Spleen (tissue), 11 donors: ENCODE measurements at regions not wholly inside any gene's neighbourhood (a gene's known extent, or its start where the extent isn't known, plus 50 kb on each side); places are given as distances from the start of the nearest gene placed in this dataset.

ENCODE experiments used
- DNase-seq: peaks from one replicate; pipeline ENCODE4 v3.0.0-alpha.2; 2020
- H3K27ac ChIP-seq, 8 donors: fragments of 200-600 bp; sonication (generic) in 7 of 8; 1 replicate in 4 of 8; 2 replicates in 4 of 8; pipeline versions ENCODE4 v1.5.0 to v1.8.0; 2016 to 2021; ENCODE audit warnings: inconsistent platforms in 4 of 8, mild to moderate bottlenecking in 4 of 8, moderate library complexity in 1 of 8
- H3K27me3 ChIP-seq, 7 donors: fragments of 200-600 bp; sonication (generic) in 6 of 7; replicated peaks in 1 of 7; 1 replicate in 4 of 7; 2 replicates in 3 of 7; pipeline versions ENCODE4 v1.5.0 to v1.8.0; 2016 to 2021; ENCODE audit warnings: inconsistent platforms in 3 of 7, mild to moderate bottlenecking in 1 of 7
- H3K36me3 ChIP-seq, 6 donors: fragments of 200-600 bp; sonication (generic) in 5 of 6; 1 replicate in 4 of 6; 2 replicates in 2 of 6; pipeline versions ENCODE4 v1.5.0 to v1.8.0; 2016 to 2021; ENCODE audit warnings: inconsistent platforms in 2 of 6
- H3K4me1 ChIP-seq, 6 donors: fragments of 200-600 bp; sonication (generic) in 5 of 6; 1 replicate in 3 of 6; 2 replicates in 3 of 6; pipeline versions ENCODE4 v1.5.0 to v1.8.0; 2016 to 2021; ENCODE audit warnings: inconsistent platforms in 3 of 6
- H3K4me3 ChIP-seq, 8 donors: fragments of 200-600 bp; sonication (generic) in 7 of 8; 1 replicate in 4 of 8; 2 replicates in 4 of 8; pipeline versions ENCODE4 v1.5.0 to v1.8.0; 2016 to 2021; ENCODE audit warnings: inconsistent platforms in 4 of 8, mild to moderate bottlenecking in 4 of 8, moderate library complexity in 2 of 8
- H3K9me3 ChIP-seq, 8 donors: fragments of 200-600 bp; sonication (generic) in 7 of 8; 1 replicate in 4 of 8; 2 replicates in 4 of 8; pipeline versions ENCODE4 v1.5.0 to v1.8.0; 2016 to 2021; ENCODE audit warnings: inconsistent platforms in 4 of 8
- CTCF ChIP-seq, 11 experiments: fragments of 200-600 bp in 7 of 11; fragments of 450-650 bp in 4 of 11; sonication (generic) in 4 of 11; IDR thresholded peaks in 8 of 11; conservative IDR thresholded peaks in 3 of 11; 1 replicate in 7 of 11; 2 replicates in 4 of 11; pipeline versions ENCODE4 v1.4.0 to v1.8.0; 2016 to 2021; ENCODE audit warnings: antibody characterized with exemption in 11 of 11, inconsistent platforms in 4 of 11, mild to moderate bottlenecking in 1 of 11
- POLR2A ChIP-seq, 3 donors: fragments of 450-650 bp; IDR thresholded peaks; one replicate each; pipeline ENCODE4 v1.5.1; 2017; ENCODE audit warnings: antibody characterized with exemption in 3 of 3, mild to moderate bottlenecking in 1 of 3
- POLR2AphosphoS5 ChIP-seq, 3 donors: sonication (generic); formaldehyde crosslinking; IDR thresholded peaks; one replicate each; pipeline ENCODE4 v1.5.1; 2017; ENCODE audit warnings: antibody characterized with exemption in 3 of 3
- WGBS, 5 donors: extraction: QIAGEN DNeasy Blood & Tissue Kit in 3 of 5; methylation state at CpG; one replicate each; pipeline versions ENCODE4 v1.1.5 to v1.1.7; 2013 to 2018; 5-methylcytosine and 5-hydroxymethylcytosine counted together
- intact Hi-C: fragments of 100-400 bp; cut with DNase I; formaldehyde crosslinking; loops from one replicate; pipeline ENCODE4 v1.15.0; 2023; ENCODE audit warnings: low total_unique reads
- donor health status: healthy with polysubstance abuse.
- donor health status: DM: no; HTN: no; CAD: no; lungs with moderate emphysema.
- donor health status: DM: no; HTN: no; CAD: no.
- donor health status: Bipolar disorder and iron deficiency.
- donor health status: healthy.
- donor health status: DM: no; HTN: no; CAD: no.
- donor health status: DM: yes; HTN: yes; CAD: no.

- TF ChIP-seq POLR2AphosphoS5 (IDR thresholded peaks at IDR 0.05) (no peak), POLR2A (IDR thresholded peaks at IDR 0.05) (no peak), CTCF (IDR thresholded peaks at IDR 0.05 in 8 of 11, conservative IDR thresholded peaks at IDR 0.05 in 3 of 11) (no peak)
- H3K4me1 ChIP-seq, result no peaks in the 10 kb centered on the region
- no peaks in the 10 kb centered on the region for H3K27me3 ChIP-seq
- no peak overlapping the region for H3K27ac ChIP-seq
- H3K9me3 ChIP-seq, result peaks cover 0 to 20% (median 7%) of the 10 kb centered on the region in 8 donors
- H3K4me3 ChIP-seq, result no peak overlapping the region
- no peaks in the 10 kb centered on the region for H3K36me3 ChIP-seq
- DNase-seq, result no peak
- 57 to 83% (median 71%) methylated on average over 2 of the region's 2 CpGs for WGBS, 5 donors
- intact Hi-C loops, result no loop called here
Observed at GRCh38 chr4:129966175-129966574, 870.2 kb downstream of the C4orf33 start.

GRCh38 chr4:129968366-129968765, 872.4 kb downstream of the C4orf33 start:
- H3K27me3 ChIP-seq, result no peaks in the 10 kb centered on the region
- no peak for TF ChIP-seq CTCF (IDR thresholded peaks at IDR 0.05 in 8 of 11, conservative IDR thresholded peaks at IDR 0.05 in 3 of 11)
- no peak for TF ChIP-seq POLR2A (IDR thresholded peaks at IDR 0.05)
- no peak for TF ChIP-seq POLR2AphosphoS5 (IDR thresholded peaks at IDR 0.05)
- no peaks in the 10 kb centered on the region for H3K36me3 ChIP-seq
- H3K4me1 ChIP-seq, result no peaks in the 10 kb centered on the region
- no peak overlapping the region for H3K4me3 ChIP-seq
- no peak for DNase-seq
- intact Hi-C loops, result no loop called here
- H3K9me3 ChIP-seq, result peaks cover 0 to 18% (median 5%) of the 10 kb centered on the region in 8 donors
- H3K27ac ChIP-seq, result no peak overlapping the region
- 79 to 90% (median 82%) methylated on average over 3 of the region's 3 CpGs for WGBS, 5 donors

GRCh38 chr4:129968778-129969177, 872.8 kb downstream of the C4orf33 start:
- no peaks in the 10 kb centered on the region for H3K36me3 ChIP-seq
- no peaks in the 10 kb centered on the region for H3K27me3 ChIP-seq
- H3K27ac ChIP-seq, result no peak overlapping the region
- H3K4me1 ChIP-seq, result no peaks in the 10 kb centered on the region
- H3K4me3 ChIP-seq, result no peak overlapping the region
- no peak for DNase-seq
- TF ChIP-seq POLR2A (IDR thresholded peaks at IDR 0.05) (no peak), POLR2AphosphoS5 (IDR thresholded peaks at IDR 0.05) (no peak), CTCF (IDR thresholded peaks at IDR 0.05 in 8 of 11, conservative IDR thresholded peaks at IDR 0.05 in 3 of 11) (no peak)
- 65 to 86% (median 83%) methylated on average over 1 of the region's 1 CpG for WGBS, 5 donors
- intact Hi-C loops, result no loop called here
- peaks cover 0 to 18% (median 5%) of the 10 kb centered on the region in 8 donors for H3K9me3 ChIP-seq

- H3K4me1 ChIP-seq, result no peaks in the 10 kb centered on the region
- 65 to 85% (median 80%) methylated on average over 3 of the region's 3 CpGs for WGBS, 5 donors
- no peak for DNase-seq
- no peak overlapping the region for H3K4me3 ChIP-seq
- H3K9me3 ChIP-seq, result peaks cover 0 to 13% (median 3%) of the 10 kb centered on the region in 8 donors
- H3K27me3 ChIP-seq, result no peaks in the 10 kb centered on the region
- H3K27ac ChIP-seq, result no peak overlapping the region
- no peaks in the 10 kb centered on the region for H3K36me3 ChIP-seq
- intact Hi-C loops, result no loop called here
- TF ChIP-seq POLR2A (IDR thresholded peaks at IDR 0.05) (no peak), POLR2AphosphoS5 (IDR thresholded peaks at IDR 0.05) (no peak), CTCF (IDR thresholded peaks at IDR 0.05 in 8 of 11, conservative IDR thresholded peaks at IDR 0.05 in 3 of 11) (no peak)
Observed at GRCh38 chr4:129970801-129971200, 874.8 kb downstream of the C4orf33 start.
